ENCODE measurements at regions not wholly inside any gene's neighbourhood (a gene's known extent, or its start where the extent isn't known, plus 50 kb on each side); places are given as distances from the start of the nearest gene placed in this dataset.
A peak's percentile ranks its signal among the peaks of the same experiment; 100 is the strongest.

DNA sequence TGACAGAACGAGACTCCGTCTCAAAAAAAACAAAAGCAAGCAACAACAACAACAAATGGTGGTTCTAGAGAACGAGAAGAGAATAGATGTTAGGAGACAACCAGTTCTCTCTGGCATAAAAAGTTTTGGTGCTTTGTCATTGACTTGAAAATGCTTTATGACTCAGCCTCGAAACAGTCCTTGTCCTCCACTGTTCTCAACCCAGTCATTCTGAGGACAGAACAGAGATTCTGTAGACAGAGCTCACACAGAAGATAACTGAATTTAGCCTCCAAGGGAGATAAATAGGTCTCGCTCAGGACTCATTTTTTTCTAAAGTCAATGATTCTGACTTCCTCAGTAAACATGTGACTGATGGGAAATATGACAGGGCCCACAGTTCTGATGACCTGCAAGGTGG, 76.0 kb upstream of the FSTL4 start:
- ATAC-seq (peak; percentile 91), FAIRE-seq (peak; percentile 35), DNase-seq (ENCODE audit: low read depth, low spot score) (no peak)
- Histone ChIP-seq H4K20me1 (ENCODE audit: control insufficient read depth, insufficient read depth) (no peaks in the 10 kb centered on the region), H3K4me3 (no peak overlapping the region), H3K9me3 (replicated peaks; ENCODE audit: control insufficient read depth, insufficient read depth, low read length) (no peaks in the 10 kb centered on the region), H2AFZ (ENCODE audit: control insufficient read depth, low read depth, low read length) (no peak overlapping the region), H3K4me2 (ENCODE audit: control insufficient read depth, insufficient read depth) (no peak overlapping the region), H3K4me1 (ENCODE audit: control insufficient read depth, insufficient read depth, low read length) (peaks cover 7% of the 10 kb centered on the region), H3K27ac (ENCODE audit: control insufficient read depth, insufficient read depth) (no peak overlapping the region), H3K27me3 (replicated peaks in 1 of 2; ENCODE audit: control insufficient read depth in 2 of 2, insufficient read depth in 2 of 2, low read length in 1 of 2) (peaks cover 0 to 3% of the 10 kb centered on the region in 2 experiments; a peak in 2 of 4 replicates), H3K9ac (ENCODE audit: control insufficient read depth, insufficient read depth, low read length) (no peak overlapping the region), H3K79me2 (ENCODE audit: control insufficient read depth, insufficient read depth, low read length) (no peaks in the 10 kb centered on the region), H3K36me3 (ENCODE audit: control insufficient read depth in 2 of 2, insufficient read depth in 2 of 2, low read length in 1 of 2) (no peaks in the 10 kb centered on the region)
- in situ Hi-C loops (cut with MboI) (no loop called here), intact Hi-C loops (cut with micrococcal nuclease; ENCODE audit: unreplicated experiment) (no loop called here)
- SMC1A ChIA-PET (ENCODE audit: uncharacterized antibody, unreplicated experiment) = interaction anchor here (1.7 kb wide), 1 partner anchor 10 kb away, joined by 5 read pairs; no protein-coding TSS in a partner anchor
- POLR2A ChIA-PET = no interaction called here
- TF ChIP-seq JUNB (IDR thresholded peaks at IDR 0.05) = peak; percentile 36; the same call in 1 of the 2 replicates
- no peak for TF ChIP-seq EP300 (IDR thresholded peaks at IDR 0.05; ENCODE audit: borderline replicate concordance in 1 of 2, control insufficient read depth in 1 of 2, low read depth in 2 of 2, low read length in 2 of 2)
- BruUV-seq (replicated peaks) = no TSS peak
- WGBS (ENCODE audit: insufficient coverage, insufficient replicate concordance, low lambda C conversion rate, missing lambda C conversion rate) = 9% methylated on average over 5 of the region's 5 CpGs
- CTCF ChIA-PET = no interaction called here
- RAD21 ChIA-PET (ENCODE audit: unreplicated experiment) = no interaction called here

DNA sequence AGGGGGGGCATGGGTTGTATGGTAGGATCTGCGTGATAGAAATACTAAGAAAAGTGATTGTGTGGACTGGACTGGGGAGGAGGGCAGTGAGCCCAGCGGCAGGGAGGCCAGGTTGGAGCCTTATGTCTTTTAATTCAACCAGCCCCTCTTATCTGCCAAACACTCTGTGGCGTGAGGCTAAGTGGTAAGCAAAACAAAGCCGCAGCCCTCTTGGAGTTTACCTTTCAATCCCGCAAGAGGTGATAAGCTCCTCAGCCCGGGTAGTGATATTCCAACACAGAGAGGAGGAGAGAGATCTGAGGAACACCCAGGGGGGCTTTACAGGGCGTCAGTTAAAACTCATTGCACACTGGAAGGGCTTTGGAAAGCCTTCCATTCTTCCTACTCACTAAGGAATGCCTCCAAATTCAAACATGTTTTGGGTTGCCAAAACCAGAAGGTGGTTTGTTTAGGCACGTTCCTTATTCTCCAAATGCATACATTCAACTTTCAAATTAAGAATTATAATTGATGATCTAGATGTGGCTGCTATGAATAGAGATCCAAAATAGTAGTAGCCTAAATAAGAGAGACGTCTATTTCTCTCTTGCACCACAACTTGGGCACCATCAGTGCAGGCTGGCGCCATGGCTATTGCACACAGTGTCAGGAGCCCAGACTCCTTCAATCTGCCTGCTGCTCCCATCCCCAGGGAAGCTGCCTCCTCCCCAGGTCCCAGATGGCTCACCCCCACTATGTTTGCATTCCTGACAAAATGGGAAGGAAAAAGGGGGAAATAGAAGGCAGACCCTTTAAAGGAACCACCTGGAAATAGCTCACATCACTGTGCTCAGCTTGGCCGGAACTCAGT, 75.1 kb upstream of the FSTL4 start:
- Histone ChIP-seq H2AFZ (ENCODE audit: control insufficient read depth, low read depth, low read length) (no peak overlapping the region), H3K4me3 (no peak overlapping the region), H3K4me2 (ENCODE audit: control insufficient read depth, insufficient read depth) (no peak overlapping the region), H4K20me1 (ENCODE audit: control insufficient read depth, insufficient read depth) (no peaks in the 10 kb centered on the region), H3K79me2 (ENCODE audit: control insufficient read depth, insufficient read depth, low read length) (no peaks in the 10 kb centered on the region), H3K9ac (ENCODE audit: control insufficient read depth, insufficient read depth, low read length) (no peak overlapping the region), H3K36me3 (ENCODE audit: control insufficient read depth in 2 of 2, insufficient read depth in 2 of 2, low read length in 1 of 2) (no peaks in the 10 kb centered on the region), H3K4me1 (ENCODE audit: control insufficient read depth, insufficient read depth, low read length) (peaks cover 7% of the 10 kb centered on the region), H3K27ac (ENCODE audit: control insufficient read depth, insufficient read depth) (no peak overlapping the region), H3K27me3 (replicated peaks in 1 of 2; ENCODE audit: control insufficient read depth in 2 of 2, insufficient read depth in 2 of 2, low read length in 1 of 2) (peaks cover 0 to 3% of the 10 kb centered on the region in 2 experiments; a peak in 2 of 4 replicates), H3K9me3 (replicated peaks; ENCODE audit: control insufficient read depth, insufficient read depth, low read length) (no peaks in the 10 kb centered on the region)
- SMC1A ChIA-PET (ENCODE audit: uncharacterized antibody, unreplicated experiment) = interaction anchor here (1.7 kb wide), 1 partner anchor 11 kb away, joined by 5 read pairs; no protein-coding TSS in a partner anchor
- RAD21 ChIA-PET (ENCODE audit: unreplicated experiment) = no interaction called here
- in situ Hi-C loops (cut with MboI) = no loop called here
- POLR2A ChIA-PET = no interaction called here
- no peak for ATAC-seq
- FAIRE-seq = no peak
- no TSS peak for BruUV-seq (replicated peaks)
- DNase-seq (ENCODE audit: low read depth, low spot score) = no peak
- CTCF ChIA-PET = interaction anchor here (0.9 kb wide), 1 partner anchor 182 kb away, joined by 3 read pairs; no protein-coding TSS in a partner anchor
- intact Hi-C loops (cut with micrococcal nuclease; ENCODE audit: unreplicated experiment) = no loop called here
- 63% methylated on average over 11 of the region's 11 CpGs for WGBS (ENCODE audit: insufficient coverage, insufficient replicate concordance, low lambda C conversion rate, missing lambda C conversion rate)
- no peak for TF ChIP-seq RBBP5 (conservative IDR thresholded peaks at IDR 0.05)
- no peak for TF ChIP-seq SIX5 (IDR thresholded peaks at IDR 0.05; ENCODE audit: low read depth, low read length, severe bottlenecking)
- TF ChIP-seq HDAC2 (IDR thresholded peaks at IDR 0.05) = no peak
- TF ChIP-seq, protein P1, sequence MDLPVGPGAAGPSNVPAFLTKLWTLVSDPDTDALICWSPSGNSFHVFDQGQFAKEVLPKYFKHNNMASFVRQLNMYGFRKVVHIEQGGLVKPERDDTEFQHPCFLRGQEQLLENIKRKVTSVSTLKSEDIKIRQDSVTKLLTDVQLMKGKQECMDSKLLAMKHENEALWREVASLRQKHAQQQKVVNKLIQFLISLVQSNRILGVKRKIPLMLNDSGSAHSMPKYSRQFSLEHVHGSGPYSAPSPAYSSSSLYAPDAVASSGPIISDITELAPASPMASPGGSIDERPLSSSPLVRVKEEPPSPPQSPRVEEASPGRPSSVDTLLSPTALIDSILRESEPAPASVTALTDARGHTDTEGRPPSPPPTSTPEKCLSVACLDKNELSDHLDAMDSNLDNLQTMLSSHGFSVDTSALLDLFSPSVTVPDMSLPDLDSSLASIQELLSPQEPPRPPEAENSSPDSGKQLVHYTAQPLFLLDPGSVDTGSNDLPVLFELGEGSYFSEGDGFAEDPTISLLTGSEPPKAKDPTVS (IDR thresholded peaks at IDR 0.05; ENCODE audit: low read depth, low read length) = no peak
- TF ChIP-seq RAD51 (IDR thresholded peaks at IDR 0.05) = no peak
- TF ChIP-seq MTA3 (IDR thresholded peaks at IDR 0.05; ENCODE audit: borderline replicate concordance, low read length) = no peak
- no peak for TF ChIP-seq EGR1 (IDR thresholded peaks at IDR 0.05; ENCODE audit: borderline replicate concordance in 1 of 2, low read depth in 2 of 2, low read length in 2 of 2)
- TF ChIP-seq, protein P2, sequence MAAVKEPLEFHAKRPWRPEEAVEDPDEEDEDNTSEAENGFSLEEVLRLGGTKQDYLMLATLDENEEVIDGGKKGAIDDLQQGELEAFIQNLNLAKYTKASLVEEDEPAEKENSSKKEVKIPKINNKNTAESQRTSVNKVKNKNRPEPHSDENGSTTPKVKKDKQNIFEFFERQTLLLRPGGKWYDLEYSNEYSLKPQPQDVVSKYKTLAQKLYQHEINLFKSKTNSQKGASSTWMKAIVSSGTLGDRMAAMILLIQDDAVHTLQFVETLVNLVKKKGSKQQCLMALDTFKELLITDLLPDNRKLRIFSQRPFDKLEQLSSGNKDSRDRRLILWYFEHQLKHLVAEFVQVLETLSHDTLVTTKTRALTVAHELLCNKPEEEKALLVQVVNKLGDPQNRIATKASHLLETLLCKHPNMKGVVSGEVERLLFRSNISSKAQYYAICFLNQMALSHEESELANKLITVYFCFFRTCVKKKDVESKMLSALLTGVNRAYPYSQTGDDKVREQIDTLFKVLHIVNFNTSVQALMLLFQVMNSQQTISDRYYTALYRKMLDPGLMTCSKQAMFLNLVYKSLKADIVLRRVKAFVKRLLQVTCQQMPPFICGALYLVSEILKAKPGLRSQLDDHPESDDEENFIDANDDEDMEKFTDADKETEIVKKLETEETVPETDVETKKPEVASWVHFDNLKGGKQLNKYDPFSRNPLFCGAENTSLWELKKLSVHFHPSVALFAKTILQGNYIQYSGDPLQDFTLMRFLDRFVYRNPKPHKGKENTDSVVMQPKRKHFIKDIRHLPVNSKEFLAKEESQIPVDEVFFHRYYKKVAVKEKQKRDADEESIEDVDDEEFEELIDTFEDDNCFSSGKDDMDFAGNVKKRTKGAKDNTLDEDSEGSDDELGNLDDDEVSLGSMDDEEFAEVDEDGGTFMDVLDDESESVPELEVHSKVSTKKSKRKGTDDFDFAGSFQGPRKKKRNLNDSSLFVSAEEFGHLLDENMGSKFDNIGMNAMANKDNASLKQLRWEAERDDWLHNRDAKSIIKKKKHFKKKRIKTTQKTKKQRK (IDR thresholded peaks at IDR 0.05; ENCODE audit: low read depth, low read length) = no peak
- no peak for TF ChIP-seq EP300 (IDR thresholded peaks at IDR 0.05; ENCODE audit: borderline replicate concordance in 1 of 2, control insufficient read depth in 1 of 2, low read depth in 2 of 2, low read length in 2 of 2)
- TF ChIP-seq NR2C1 (IDR thresholded peaks at IDR 0.05) = no peak
- TF ChIP-seq PAX8 (IDR thresholded peaks at IDR 0.05) = no peak
